NOMO-1 treated with dmso at 0.1 percent for 144 hours (cell line): ENCODE measurements at regions not wholly inside any gene's neighbourhood (a gene's known extent, or its start where the extent isn't known, plus 50 kb on each side); places are given as distances from the start of the nearest gene placed in this dataset.
"Not testable (repeated sequence)": the region's sequence is repeated elsewhere in the genome, so short reads cannot be mapped to it uniquely, and the experiment has no call there.

ENCODE experiments used
- DNase-seq: peaks from one replicate; lab custom pipeline; 2025; ENCODE audit not compliant: unreplicated experiment; lab: John Stamatoyannopoulos, UW

DNA sequence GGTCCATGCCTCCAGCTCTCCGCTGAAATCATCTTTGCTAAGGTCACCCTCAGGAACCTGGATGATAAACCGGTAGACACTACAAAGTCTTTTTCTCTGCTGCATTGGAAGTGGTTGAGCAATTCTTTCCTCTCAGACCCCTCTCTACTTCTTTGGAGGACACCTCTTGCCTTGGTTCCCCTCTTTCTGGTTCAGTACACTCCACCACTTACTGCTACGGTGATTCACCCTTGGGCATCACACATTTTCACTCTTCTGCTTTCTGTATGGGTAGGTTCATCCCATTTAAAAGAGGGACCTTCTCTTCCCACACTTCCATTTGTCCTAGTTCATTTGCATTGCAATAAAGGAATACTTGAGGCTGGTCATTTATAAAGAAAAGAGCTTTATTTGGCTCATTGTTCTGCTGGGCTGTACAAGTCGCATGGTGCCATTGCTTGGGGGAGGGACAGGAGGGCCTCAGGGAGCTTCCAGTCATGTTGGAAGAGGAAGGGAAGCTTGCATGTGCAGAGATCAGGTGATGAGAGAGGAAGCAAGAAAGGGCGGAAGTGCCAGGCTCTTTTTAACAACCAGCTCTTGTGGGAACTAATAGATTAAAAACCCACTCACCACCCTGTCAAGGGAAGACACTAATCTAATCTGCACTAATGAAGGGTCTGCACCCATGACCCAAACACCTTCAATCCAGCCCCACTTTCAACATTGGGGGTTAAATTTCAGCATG, 149.7 kb upstream of the TMEM170B start:
- no peak for DNase-seq

DNA sequence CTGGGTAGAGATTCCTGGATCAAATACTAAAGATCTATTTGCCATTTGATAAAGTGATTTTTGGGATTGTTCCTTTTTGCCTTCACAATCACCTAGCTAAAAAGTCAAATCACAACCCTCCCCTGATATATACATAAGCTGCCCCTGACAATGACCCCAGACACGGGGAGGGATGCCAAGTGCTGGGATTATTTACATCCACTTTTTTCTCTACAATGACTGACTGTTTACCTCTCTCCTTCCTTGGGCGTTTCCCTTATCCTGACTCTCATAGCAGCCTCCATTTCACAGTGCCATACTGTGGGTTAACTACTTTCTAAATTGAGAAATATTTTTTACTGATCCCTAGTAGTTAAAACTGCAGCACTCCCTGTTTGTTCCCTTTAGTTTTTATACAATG, 150.8 kb upstream of the TMEM170B start:
- no peak for DNase-seq

DNA sequence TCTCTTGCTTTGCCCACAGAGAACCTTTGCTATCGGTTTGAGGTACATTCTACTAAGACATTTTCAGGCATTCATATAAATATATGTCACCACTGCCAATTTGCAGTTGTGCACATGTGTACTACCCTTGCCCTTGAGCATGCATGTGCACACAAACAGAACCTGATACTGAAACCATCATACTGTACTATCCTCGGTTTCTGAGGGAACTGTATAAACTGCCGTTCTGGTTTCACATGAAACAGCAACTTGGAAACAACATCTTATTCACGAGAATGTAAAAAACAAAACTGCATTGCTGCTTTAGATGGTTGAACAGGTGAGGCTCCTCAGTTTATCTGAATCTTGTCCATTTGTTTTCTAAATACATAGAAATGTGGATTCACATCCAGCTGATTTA, 151.2 kb upstream of the TMEM170B start:
- DNase-seq: no peak

DNA sequence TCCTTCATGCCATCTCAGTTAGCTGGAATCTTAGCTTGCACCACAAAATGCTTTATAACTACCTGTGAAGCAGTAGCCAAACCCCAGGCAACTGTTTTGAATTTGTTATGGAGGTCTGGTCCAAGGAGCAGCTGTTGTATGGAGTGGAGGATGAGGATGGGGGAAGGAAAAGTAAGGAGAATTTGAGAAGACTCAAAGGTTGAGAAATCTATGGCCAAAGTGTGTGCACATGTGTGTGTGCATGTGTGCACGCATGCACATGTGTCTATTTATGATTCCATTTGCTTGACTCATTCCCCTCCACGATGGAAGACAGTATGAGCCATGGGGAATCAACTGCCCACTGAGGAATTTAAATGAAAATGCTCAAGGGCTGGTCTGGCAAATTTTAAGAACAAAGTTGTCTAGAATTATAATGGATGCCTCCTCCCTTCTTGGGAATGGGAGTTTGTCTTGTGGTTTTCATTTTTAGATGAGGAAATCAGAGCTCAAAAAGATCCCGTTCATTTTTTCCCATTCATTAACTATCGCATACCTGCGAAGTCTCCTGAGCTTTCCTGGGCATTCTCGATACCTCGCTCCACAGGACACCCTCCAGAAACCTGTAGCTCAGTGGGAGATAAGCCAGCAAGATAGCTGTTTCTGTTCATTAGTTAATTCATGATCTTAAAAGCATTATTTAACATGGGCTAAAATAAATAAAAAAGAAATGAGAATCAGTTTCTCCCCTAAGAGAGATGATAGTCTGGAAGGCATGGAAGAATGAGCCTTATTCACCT, 152.3 kb upstream of the NEDD9 start:
- DNase-seq: no peak

DNA sequence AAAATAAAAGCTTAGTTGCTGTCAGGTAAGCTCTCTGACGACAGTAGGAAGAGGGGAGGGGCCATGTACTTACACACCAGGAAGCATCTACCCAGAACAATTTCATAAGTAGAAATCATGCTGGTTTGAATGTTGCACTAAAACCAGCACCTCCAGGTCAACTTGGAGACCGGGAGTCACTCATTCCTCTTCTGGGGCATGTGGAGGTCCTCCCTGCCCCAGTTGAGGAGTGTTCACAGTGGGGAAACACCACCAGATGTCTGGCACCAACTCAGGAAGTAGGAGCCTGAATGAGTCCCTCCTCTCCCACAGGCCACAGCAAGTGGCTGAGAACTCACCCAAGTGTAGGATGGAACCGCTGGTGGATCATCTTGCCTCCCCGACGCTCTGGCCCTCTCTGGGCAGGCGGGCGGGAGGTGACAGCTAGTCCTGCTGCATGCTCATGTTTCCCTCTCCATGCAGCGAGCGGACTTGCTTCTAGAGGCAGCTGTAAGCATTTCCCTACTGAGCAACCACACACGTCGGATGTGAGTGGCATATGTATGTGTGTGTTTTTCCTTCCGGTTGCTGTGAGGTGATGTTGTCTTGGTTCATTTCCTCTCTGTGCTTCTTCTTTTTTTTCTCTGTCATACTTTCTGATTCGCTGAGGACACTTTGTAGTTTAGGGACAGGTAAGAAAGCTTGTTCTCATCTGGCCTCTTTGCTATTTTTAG, 149.5 kb upstream of the NEDD9 start:
- DNase-seq: peak; percentile 78

DNA sequence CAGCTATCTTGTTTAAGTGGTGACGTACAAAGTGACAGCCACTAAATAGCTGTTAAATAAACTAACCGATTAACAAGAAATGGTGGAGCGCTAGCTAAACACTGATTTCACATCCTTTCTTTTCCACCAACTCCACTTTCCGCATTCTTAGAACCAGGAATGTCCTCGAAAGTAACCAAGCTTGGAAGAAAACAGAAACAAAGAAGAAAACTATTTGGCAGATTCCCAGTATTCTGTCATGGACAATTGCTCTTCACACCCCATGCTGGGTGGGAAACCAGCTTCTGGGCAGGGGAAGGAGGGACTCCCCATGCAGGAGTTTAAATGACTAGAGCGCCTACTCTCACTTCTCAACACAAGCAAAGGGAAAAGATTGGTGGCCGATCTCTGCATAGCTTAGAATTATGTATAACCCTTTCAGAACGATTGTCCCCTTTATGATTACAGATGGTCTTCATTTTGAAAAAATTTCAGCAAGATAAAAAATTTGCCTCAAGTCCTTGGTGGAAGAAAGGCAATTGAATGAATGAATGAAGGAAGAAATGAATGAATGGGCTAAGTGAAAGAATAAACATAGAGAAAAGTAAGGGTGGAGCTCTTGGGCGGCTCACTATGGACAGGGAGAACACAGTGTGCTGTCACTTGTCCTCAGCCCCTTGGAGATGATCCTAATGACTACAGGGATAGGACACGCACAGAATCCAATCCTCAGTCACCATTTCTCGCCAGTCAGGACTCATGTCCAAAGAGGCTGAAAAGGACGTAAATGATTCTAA, 148.7 kb upstream of the NEDD9 start:
- no peak for DNase-seq

DNA sequence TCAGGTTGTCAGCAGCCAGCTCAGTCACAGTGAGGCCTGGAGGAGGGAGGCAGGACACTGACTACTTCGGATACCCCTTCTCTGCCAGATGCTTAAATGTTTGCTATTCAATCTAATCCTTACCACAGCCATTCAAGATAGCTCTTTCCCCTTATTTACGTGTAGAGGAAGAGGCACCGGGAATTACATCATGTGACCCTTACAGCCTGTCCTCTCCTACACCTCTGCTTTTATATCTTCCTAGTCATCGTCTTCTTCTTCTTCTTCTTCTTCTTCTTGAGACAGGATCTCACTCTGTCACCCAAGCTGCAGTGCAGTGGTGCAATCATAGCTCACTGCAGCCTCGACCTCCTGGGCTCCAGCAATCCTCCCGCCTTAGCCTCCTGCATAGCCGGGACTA, 148.1 kb upstream of the NEDD9 start:
- DNase-seq: no peak

DNA sequence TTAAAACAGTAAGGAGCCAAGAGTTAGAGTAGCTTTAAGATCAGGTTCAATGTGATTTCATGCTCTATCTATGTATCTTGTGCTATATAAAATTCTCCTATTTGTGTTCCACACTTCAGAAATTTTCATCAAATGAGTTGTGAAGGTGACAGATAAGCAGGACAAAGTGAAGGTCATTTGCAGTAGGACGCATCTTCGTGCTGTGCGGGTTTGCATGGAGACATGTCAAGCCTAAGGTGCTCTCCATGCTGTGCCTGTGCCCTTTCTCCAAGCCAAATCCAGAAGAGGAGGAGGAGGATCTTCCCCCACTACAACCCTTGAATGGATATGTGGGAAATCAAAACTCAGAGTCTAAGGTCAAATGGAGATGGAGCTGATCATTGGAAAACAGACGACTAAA, 147.3 kb upstream of the NEDD9 start:
- DNase-seq: no peak

DNA sequence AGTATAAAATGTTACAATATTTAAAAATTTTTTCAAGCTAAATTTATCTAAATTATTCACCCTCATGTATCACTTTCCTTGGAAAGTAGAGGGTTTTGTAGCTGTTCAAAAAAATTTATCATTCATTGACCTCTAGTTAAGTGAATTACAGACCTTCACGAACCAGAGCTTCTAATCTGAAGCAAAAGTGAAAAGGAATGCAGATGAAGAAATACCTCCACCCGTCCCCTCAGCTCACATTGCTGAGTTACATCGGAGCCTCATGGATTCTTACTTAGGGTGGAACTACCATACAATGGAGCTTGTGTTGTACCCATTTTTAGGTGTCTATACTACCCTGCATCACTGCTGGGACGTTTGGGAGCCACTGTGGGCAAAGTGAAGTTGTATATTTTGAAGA, 146.2 kb upstream of the NEDD9 start:
- no peak for DNase-seq

DNA sequence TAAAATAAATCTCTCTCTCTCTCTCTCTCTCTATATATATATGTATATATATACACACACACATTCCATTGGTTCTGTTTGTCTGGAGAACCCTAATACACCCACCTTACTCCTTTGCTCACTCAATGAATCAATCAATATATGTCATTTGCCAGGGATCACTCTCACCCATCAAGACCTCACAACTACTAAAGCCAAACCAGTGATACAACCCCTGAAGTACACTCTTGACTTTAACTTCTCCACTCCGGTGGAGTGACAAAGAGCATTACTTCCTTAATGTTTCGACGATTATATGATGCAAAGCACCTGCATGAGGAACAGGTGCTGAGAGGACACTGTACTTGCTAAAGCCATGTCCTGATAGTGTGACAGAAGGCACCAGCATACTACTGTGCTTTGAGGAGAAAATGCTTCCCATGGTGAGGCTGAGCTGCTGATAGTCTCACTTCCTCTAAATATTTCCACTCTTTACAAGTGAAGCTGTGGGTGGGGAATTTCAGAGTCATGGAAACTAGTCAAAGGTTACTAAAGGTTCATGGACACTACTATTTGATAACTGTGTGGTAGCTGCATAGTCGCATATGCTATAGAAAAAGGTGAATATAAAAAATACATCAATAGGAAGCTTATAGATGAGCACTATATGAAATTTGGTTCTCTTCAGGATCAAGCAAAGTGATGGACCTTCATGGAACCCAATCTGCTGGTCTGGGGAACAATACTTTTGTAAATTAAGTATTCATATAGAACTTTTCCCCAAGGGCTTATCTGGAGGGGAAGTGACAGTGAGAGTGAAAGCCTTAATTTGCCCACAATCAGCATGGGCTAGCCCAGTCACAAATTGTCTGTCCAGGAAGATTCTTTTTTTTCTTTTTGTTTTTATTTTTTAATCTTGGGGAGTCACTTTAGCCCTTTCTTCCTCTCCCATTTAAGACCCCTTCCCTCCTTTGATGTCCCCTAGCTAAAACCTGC, 141.9 kb upstream of the NEDD9 start:
- peak; percentile 47 for DNase-seq

DNA sequence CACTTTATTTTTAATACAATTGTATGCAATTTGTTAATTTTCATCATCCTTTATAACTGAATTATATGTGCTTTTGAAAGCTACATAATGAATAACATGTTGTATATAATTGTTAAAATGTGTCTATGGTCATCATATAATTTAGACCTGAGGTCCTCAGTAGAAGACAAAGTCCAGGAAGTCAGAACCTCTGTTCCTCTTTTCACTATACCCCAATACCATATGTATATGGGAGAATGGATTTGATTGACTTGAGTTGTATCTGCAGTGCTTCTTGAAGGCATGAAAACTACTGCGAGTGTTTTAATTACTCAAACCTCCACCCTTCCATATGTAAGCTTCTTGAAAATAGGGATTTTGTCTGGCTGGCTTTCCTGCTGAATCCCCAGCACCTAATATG, 140.7 kb upstream of the NEDD9 start:
- DNase-seq: no peak

DNA sequence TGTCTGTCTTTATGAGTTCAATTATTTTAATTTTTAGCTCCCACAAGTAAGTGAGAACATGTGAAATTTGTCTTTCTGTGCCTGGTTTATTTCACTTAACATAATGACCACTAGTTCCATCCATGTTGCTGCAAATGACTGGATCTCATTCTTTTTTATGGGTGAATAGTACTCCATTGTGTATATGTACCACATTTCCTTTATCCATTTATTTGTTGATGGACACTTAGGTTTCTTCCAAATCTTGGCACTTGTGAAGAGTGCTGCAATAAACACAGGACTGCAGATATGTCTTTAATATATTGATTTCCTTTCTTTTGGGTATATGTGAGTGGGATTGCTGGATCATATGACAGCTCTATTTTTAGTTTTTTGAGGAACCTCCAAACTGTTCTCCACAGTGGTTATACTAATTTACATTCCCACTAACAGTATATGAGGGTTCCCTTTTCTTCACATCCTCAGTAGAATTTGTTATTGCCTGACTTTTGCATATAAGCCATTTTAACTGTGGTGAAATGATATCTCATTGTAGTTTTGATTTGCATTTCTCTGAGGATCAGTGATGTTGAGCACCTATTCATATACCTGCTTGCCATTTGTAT, 139.8 kb upstream of the NEDD9 start:
- not testable (repeated sequence) for DNase-seq

DNA sequence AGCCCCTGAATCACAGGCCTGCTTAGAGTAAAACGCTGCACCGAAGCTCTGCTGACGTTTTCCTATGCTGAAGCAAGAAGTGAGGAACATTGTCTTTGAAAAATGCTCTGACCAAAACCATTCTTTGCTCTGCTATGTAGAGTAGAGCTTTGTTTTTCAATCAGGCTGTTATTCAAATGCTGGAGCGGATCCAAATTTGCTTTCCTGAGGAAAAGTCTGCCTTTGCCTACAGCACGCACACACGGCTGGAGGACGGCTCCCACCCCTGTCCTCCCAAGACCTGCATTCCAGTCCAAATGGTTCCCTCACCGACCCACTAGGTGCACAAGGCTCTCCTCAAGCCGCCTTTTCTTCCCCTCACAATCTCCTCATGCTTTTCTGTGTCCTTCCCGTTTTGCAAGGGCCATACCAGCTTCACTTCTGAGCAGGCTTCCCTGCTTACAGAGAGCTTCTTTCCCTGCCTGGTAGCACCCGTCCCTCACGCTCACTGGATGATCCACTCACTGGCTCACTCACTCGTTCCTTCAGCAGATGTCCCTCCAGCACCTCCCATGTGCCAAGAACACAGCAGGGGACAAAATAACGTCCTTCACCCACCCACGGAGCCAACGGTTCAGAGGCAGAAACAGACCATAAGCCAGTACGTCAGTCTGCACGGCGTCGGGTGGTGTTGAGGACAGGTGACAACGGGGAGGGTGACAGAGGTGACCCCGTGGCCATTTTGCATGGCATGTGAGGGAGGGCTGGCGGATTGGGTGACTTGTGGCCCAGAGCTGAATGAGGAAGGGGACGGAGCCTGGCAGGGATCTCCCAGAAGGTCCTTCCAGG, 137.9 kb upstream of the NEDD9 start:
- DNase-seq: no peak

DNA sequence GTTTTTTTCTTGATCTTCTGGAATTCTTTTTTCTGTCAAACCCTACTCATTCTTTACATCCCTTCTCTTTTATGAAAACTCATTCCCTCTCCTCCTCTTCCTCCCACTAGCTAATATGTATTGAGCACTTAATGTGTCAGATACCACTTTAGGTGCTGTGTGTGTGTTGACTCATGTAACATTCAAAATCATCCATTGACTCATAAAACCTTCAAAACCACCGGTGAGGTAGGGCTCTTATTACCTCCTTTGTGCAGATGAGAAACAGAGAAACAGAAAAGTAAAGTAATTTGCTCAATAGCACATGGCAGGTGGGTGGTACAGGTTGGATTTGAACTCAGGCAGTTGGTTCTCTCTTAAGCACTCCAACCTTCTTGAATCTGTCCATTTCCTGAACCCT, 136.3 kb upstream of the NEDD9 start:
- no peak for DNase-seq

DNA sequence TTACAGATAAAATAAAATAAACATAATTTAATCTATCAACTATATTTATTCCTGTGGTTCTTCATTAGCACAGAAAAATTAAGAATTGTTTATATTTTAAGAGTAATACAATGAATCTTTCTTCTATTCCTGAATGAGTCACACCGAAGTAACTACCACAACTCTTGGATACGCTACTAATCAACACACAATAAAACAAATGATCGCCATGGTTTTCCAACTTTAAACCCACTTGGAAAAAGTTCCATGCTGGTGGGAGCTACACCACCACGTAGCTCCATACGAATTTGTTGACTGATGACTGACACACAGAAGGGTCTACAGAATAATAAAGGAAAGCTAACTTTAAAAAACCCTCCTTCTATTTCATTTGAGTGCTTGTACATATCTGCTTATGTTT, 135.8 kb upstream of the NEDD9 start:
- DNase-seq: no peak

DNA sequence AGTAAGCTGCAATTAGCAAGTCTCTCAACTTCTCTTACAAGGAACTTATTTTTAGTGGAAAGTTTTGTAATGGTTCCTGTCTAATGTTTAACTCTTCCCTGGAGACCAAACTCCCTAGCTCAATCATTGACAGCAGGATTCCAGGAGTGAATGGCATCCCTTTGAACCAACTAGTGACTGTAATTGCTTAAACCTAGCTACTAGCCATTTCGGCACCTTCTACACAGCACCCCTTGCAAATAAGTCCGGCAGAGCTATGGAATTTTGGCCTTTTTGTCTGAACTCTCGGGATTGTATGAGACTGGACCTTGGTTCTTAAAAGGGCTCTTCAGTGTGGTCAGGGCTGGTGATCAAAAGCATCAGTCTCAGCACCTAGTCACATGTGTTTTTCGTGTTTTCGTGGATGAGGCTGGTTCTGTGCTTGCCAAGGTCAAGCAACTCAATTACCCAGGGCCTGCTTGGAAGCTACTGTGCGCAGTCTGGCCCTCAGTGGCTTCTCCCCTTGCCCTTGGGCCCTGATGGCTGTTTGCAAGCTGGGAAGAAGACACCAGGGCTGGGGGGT, 135.3 kb upstream of the NEDD9 start:
- DNase-seq: no peak

DNA sequence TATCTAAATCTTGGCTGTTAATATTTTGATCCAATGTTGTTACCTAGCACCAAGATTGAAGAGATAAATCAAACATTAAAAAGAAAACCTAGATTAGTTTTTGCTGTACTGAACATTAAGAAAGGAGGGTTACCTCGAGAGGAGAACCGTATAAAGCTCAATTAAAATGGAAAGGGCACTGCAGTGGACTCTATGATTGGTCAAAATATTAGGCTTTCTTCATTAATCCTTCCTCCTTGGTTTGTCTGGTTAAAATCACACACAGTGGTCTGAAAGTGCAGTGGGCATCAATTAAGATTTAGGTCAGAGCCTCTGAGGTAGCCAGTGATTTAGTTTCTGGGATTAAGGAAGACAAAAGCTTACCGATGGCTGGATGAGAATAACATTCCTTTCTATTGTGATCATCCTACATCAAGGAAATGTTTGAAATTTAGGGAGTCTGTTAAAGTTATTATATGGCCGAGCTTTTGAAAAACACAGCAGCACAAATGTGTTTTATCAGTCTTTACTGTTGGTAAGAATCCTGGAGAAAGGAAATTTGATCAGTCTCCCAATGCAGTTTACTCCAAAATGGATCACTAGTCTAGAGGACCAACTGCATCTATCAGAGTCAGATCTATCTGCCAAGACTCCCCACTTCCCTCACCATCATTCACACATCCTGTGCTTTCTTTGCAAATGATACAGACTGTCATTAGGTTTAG, 134.6 kb upstream of the NEDD9 start:
- no peak for DNase-seq
